ENCODE measurements at regions not wholly inside any gene's neighbourhood (a gene's known extent, or its start where the extent isn't known, plus 50 kb on each side); places are given as distances from the start of the nearest gene placed in this dataset.

GRCh38 chr5:74027732-74028338 lies 401.8 kb downstream of the ARHGEF28 start:
- no peak overlapping the region for H2BK12ac ChIP-seq (ENCODE audit: low read depth, low read length)
- no peak overlapping the region for H3K14ac ChIP-seq (ENCODE audit: insufficient read length)
- no peak overlapping the region for H4K91ac ChIP-seq (replicated peaks; ENCODE audit: insufficient read length, low read length)
- no peak overlapping the region for H3K4me2 ChIP-seq (ENCODE audit: insufficient read depth in 1 of 2, low read depth in 2 of 2, low read length in 2 of 2)
- no peaks in the 10 kb centered on the region for H3K27me3 ChIP-seq (replicated peaks in 1 of 4; ENCODE audit: control insufficient read depth in 3 of 4, extremely low read depth in 1 of 4, insufficient read depth in 3 of 4, low read length in 3 of 4)
- H4K5ac ChIP-seq (ENCODE audit: insufficient read length, low read depth, low read length), result no peak overlapping the region
- no peak overlapping the region for H3K4ac ChIP-seq (replicated peaks; ENCODE audit: insufficient read length, low read depth, low read length)
- no peak overlapping the region for H3K27ac ChIP-seq (ENCODE audit: low read depth, low read length)
- no peak overlapping the region for H2BK120ac ChIP-seq (replicated peaks; ENCODE audit: low read depth, low read length)
- no peaks in the 10 kb centered on the region for H4K20me1 ChIP-seq (replicated peaks in 1 of 2; ENCODE audit: control insufficient read depth in 1 of 2, insufficient read depth in 2 of 2, low read length in 2 of 2)
- H3K79me2 ChIP-seq (ENCODE audit: control insufficient read depth in 1 of 2, insufficient read depth in 2 of 2, low read length in 2 of 2), result no peaks in the 10 kb centered on the region
- no peaks in the 10 kb centered on the region for H3K4me1 ChIP-seq (replicated peaks in 1 of 4; ENCODE audit: control insufficient read depth in 3 of 4, insufficient read depth in 4 of 4, low read length in 3 of 4)
- no peak overlapping the region for H2BK15ac ChIP-seq (ENCODE audit: low read length)
- H3K23ac ChIP-seq (ENCODE audit: insufficient read length), result no peak overlapping the region
- CTCF ChIA-PET (ENCODE audit: partially characterized antibody), result interaction anchor here (1.6 to 2.1 kb wide), 2 partner anchors 14 to 18 kb away, joined by 3 to 8 read pairs; no protein-coding TSS in a partner anchor
- no peaks in the 10 kb centered on the region for H3K23me2 ChIP-seq (ENCODE audit: low read depth, low read length)
- H2BK5ac ChIP-seq (ENCODE audit: low read depth, low read length), result no peak overlapping the region
- no peaks in the 10 kb centered on the region for H3K36me3 ChIP-seq (ENCODE audit: control insufficient read depth in 2 of 4, insufficient read depth in 4 of 4, low read length in 3 of 4)
- H3K9me3 ChIP-seq (ENCODE audit: insufficient read depth in 2 of 2, low read depth in 1 of 2, low read length in 1 of 2), result no peaks in the 10 kb centered on the region
- H3K4me3 ChIP-seq (ENCODE audit: extremely low read depth in 1 of 4, insufficient read depth in 2 of 4, low read depth in 3 of 4, low read length in 4 of 4), result no peak overlapping the region
- no peaks in the 10 kb centered on the region for H3K79me1 ChIP-seq (ENCODE audit: low read depth, low read length)
- H2AK5ac ChIP-seq (ENCODE audit: low read depth, low read length), result no peak overlapping the region
- FAIRE-seq (no peak), DNase-seq (ENCODE audit: low read depth in 1 of 2, low spot score in 2 of 2) (no peak)
- H4K8ac ChIP-seq (ENCODE audit: extremely low read depth, insufficient read depth, low read length), result no peak overlapping the region
- no peak overlapping the region for H2BK20ac ChIP-seq (ENCODE audit: low read length)
- H3K18ac ChIP-seq (ENCODE audit: extremely low read depth, low read length), result no peak overlapping the region
- POLR2A ChIA-PET (ENCODE audit: partially characterized antibody), result interaction anchor here (0.6 to 1.6 kb wide), 2 partner anchors 266 to 613 kb away, joined by 3 to 4 read pairs; partner anchors contain the start of gene ENC1
- no peak overlapping the region for H3K9ac ChIP-seq (replicated peaks in 1 of 4; ENCODE audit: extremely low read depth in 1 of 4, low read depth in 3 of 4, low read length in 3 of 4)
- 90% methylated on average over 2 of the region's 2 CpGs; no CpG with 5 or more reads in 1 of the 2 experiments for WGBS, 2 experiments (ENCODE audit: extremely low coverage in 1 of 2, insufficient coverage in 1 of 2, insufficient read length in 1 of 2, insufficient replicate concordance in 2 of 2, low coverage in 1 of 2, low lambda C conversion rate in 2 of 2, missing lambda C conversion rate in 1 of 2)
- H2AFZ ChIP-seq (ENCODE audit: low read length), result no peak overlapping the region
- no peak overlapping the region for H3K56ac ChIP-seq (replicated peaks; ENCODE audit: insufficient read length, low read depth, low read length)
- no peak for TF ChIP-seq JUND (IDR thresholded peaks at IDR 0.05; ENCODE audit: low read length)
- no peak for TF ChIP-seq RNF2 (IDR thresholded peaks at IDR 0.05; ENCODE audit: borderline replicate concordance, low read depth, low read length, missing control alignments, poor library complexity, severe bottlenecking)
- TF ChIP-seq KDM1A (IDR thresholded peaks at IDR 0.05; ENCODE audit: borderline replicate concordance, low read length), result no peak
